SU-DHL-6 (cell line): ENCODE measurements at regions not wholly inside any gene's neighbourhood (a gene's known extent, or its start where the extent isn't known, plus 50 kb on each side); places are given as distances from the start of the nearest gene placed in this dataset.

Source experiments
- H2AFZ ChIP-seq: fragments of 200-600 bp; sonication (generic); 2 replicates; pipeline ENCODE4 v1.6.1; 2014; ENCODE audit warnings: low read depth, mild to moderate bottlenecking, moderate library complexity, mixed read lengths, antibody characterized with exemption, low read length; ENCODE audit not compliant: severe bottlenecking
- H3F3A ChIP-seq: fragments of 200-600 bp; shearing (Covaris generic); 2 replicates; pipeline ENCODE4 v1.6.0; 2016; ENCODE audit warnings: antibody characterized with exemption, mild to moderate bottlenecking; ENCODE audit not compliant: insufficient read depth
- H3K27ac ChIP-seq: fragments of 200-600 bp; sonication (generic); 2 replicates; pipeline ENCODE4 v1.5.1; 2016; ENCODE audit warnings: low read depth, mild to moderate bottlenecking, low read length, moderate library complexity, mixed read lengths
- H3K27me3 ChIP-seq: fragments of 200-600 bp; sonication (generic), shearing (Covaris generic); 2 replicates; pipeline ENCODE4 v1.6.0; 2014; ENCODE audit warnings: mild to moderate bottlenecking, low read length
- H3K36me3 ChIP-seq: fragments of 200-600 bp; sonication (generic); 2 replicates; pipeline ENCODE4 v1.6.1; 2014; ENCODE audit warnings: mild to moderate bottlenecking, low read length, mixed read lengths
- H3K4me2 ChIP-seq: fragments of 300-600, 200-600 bp; shearing (Covaris generic), sonication (generic); 2 replicates; pipeline ENCODE4 v1.6.0; 2014; ENCODE audit warnings: low read length, low read depth, mild to moderate bottlenecking; ENCODE audit not compliant: poor library complexity, severe bottlenecking
- H3K4me3 ChIP-seq: fragments of 200-600 bp; sonication (generic); 2 replicates; pipeline ENCODE4 v1.5.1; 2014; ENCODE audit warnings: antibody characterized with exemption, low read length, mild to moderate bottlenecking, mixed read lengths; ENCODE audit not compliant: insufficient read depth, poor library complexity, severe bottlenecking
- H3K79me2 ChIP-seq: fragments of 200-600 bp; sonication (generic); 2 replicates; pipeline ENCODE4 v1.6.1; 2014; ENCODE audit warnings: mild to moderate bottlenecking, low read length, moderate library complexity; ENCODE audit not compliant: insufficient read depth
- H3K9ac ChIP-seq: fragments of 200-600 bp; sonication (generic); 2 replicates; pipeline ENCODE4 v1.7.0; 2014; ENCODE audit warnings: mild to moderate bottlenecking, low read length
- H3K9me2 ChIP-seq: fragments of 200-600 bp; sonication (generic); replicated peaks from 2 replicates; pipeline ENCODE4 v1.6.1; 2014; ENCODE audit warnings: low read length; ENCODE audit not compliant: insufficient read depth
- H3K9me3 ChIP-seq: fragments of 200-600 bp; sonication (generic); 2 replicates; pipeline ENCODE4 v1.6.1; 2014; ENCODE audit warnings: low read length, mixed read lengths; ENCODE audit not compliant: insufficient read depth
- H4K20me1 ChIP-seq: fragments of 200-600 bp; sonication (generic); 2 replicates; pipeline ENCODE4 v1.6.1; 2014; ENCODE audit warnings: low read depth, mild to moderate bottlenecking, antibody characterized with exemption, low read length, moderate library complexity, mixed read lengths
- CTCF ChIP-seq: fragments of 200-600 bp; sonication (generic); IDR thresholded peaks from one replicate; pipeline ENCODE4 v1.5.1; 2017; ENCODE audit warnings: antibody characterized with exemption, mild to moderate bottlenecking, low read length, moderate library complexity; ENCODE audit not compliant: insufficient read depth, poor library complexity, severe bottlenecking
- EZH2phosphoT487 ChIP-seq: fragments of 200-600 bp; sonication (generic), shearing (Covaris generic); conservative IDR thresholded peaks from 2 replicates; pipeline ENCODE4 v1.6.1; 2018; ENCODE audit warnings: mild to moderate bottlenecking, antibody characterized with exemption, low read length, moderate library complexity, mixed read lengths

- H2AFZ ChIP-seq, result no peak overlapping the region
- H3K27me3 ChIP-seq, result no peaks in the 10 kb centered on the region
- H3K79me2 ChIP-seq, result no peaks in the 10 kb centered on the region
- H3K36me3 ChIP-seq, result no peaks in the 10 kb centered on the region
- TF ChIP-seq CTCF, result no peak
- no peak for TF ChIP-seq EZH2phosphoT487
- H3F3A ChIP-seq, result no peaks in the 10 kb centered on the region
- no peaks in the 10 kb centered on the region for H4K20me1 ChIP-seq
- H3K4me2 ChIP-seq, result no peak overlapping the region
- no peak overlapping the region for H3K4me3 ChIP-seq
- no peaks in the 10 kb centered on the region for H3K9me2 ChIP-seq
- no peaks in the 10 kb centered on the region for H3K9me3 ChIP-seq
- no peak overlapping the region for H3K27ac ChIP-seq
- no peak overlapping the region for H3K9ac ChIP-seq
Observed at GRCh38 chr6:74631564-74631963, 574.3 kb downstream of the COL12A1 start.

GRCh38 chr6:74626288-74626687 lies 579.6 kb downstream of the COL12A1 start:
- Histone ChIP-seq H3K27me3 (no peaks in the 10 kb centered on the region), H3K9me3 (peaks cover 14% of the 10 kb centered on the region; the same call in 1 of the 2 replicates), H3K27ac (no peak overlapping the region), H3K9me2 (no peaks in the 10 kb centered on the region), H3K36me3 (no peaks in the 10 kb centered on the region; the same call in 1 of the 2 replicates), H3K4me3 (no peak overlapping the region), H3K4me2 (no peak overlapping the region), H3K79me2 (no peaks in the 10 kb centered on the region), H2AFZ (no peak overlapping the region), H3K9ac (no peak overlapping the region), H4K20me1 (no peaks in the 10 kb centered on the region), H3F3A (no peaks in the 10 kb centered on the region)
- TF ChIP-seq EZH2phosphoT487, result no peak

GRCh38 chr6:74623027-74623426 lies 582.8 kb downstream of the COL12A1 start:
- Histone ChIP-seq H3K27me3 (no peaks in the 10 kb centered on the region), H3K9ac (no peak overlapping the region), H3K9me3 (peaks cover 14% of the 10 kb centered on the region; the same call in 1 of the 2 replicates), H3K36me3 (no peaks in the 10 kb centered on the region; the same call in 1 of the 2 replicates), H3K4me2 (no peak overlapping the region), H3K27ac (no peak overlapping the region), H2AFZ (no peak overlapping the region), H3K79me2 (no peaks in the 10 kb centered on the region), H3F3A (no peaks in the 10 kb centered on the region), H4K20me1 (no peaks in the 10 kb centered on the region), H3K4me3 (no peak overlapping the region), H3K9me2 (no peaks in the 10 kb centered on the region)
- TF ChIP-seq CTCF, result no peak
- TF ChIP-seq EZH2phosphoT487, result no peak

- no peaks in the 10 kb centered on the region for H3F3A ChIP-seq
- H3K4me2 ChIP-seq, result no peak overlapping the region
- H2AFZ ChIP-seq, result no peak overlapping the region
- H3K79me2 ChIP-seq, result no peaks in the 10 kb centered on the region
- H3K9me2 ChIP-seq, result no peaks in the 10 kb centered on the region
- no peak overlapping the region for H3K4me3 ChIP-seq
- H3K27ac ChIP-seq, result no peak overlapping the region
- H3K27me3 ChIP-seq, result no peaks in the 10 kb centered on the region
- no peaks in the 10 kb centered on the region for H3K36me3 ChIP-seq
- no peak overlapping the region for H3K9ac ChIP-seq
- TF ChIP-seq CTCF (no peak), EZH2phosphoT487 (no peak)
- H4K20me1 ChIP-seq, result no peaks in the 10 kb centered on the region
- H3K9me3 ChIP-seq, result no peaks in the 10 kb centered on the region
Observed at GRCh38 chr6:74611220-74611619, 594.6 kb downstream of the COL12A1 start.
